SK-N-SH treated with all-trans-retinoic acid at 6 μM for 48 hours (cell line): ENCODE measurements at regions not wholly inside any gene's neighbourhood (a gene's known extent, or its start where the extent isn't known, plus 50 kb on each side); places are given as distances from the start of the nearest gene placed in this dataset.

Source experiments
- ATAC-seq: fragments of 200-7000 bp; cut with Tn5 transposase; 3 replicates; pipeline ENCODE4 v1.9.1; 2020; ENCODE audit warnings: mild to moderate bottlenecking, moderate library complexity
- ARNTL ChIP-seq: fragments of 450-650 bp; formaldehyde crosslinking; IDR thresholded peaks from 2 replicates; pipeline ENCODE4 v1.5.0; 2020; ENCODE audit warnings: low read depth, mild to moderate bottlenecking, moderate library complexity, borderline replicate concordance
- BACH2 ChIP-seq: fragments of 250-450 bp; sonication (Bioruptor Pico); IDR thresholded peaks from 2 replicates; pipeline ENCODE4 v1.9.0; 2021; ENCODE audit warnings: mild to moderate bottlenecking, borderline replicate concordance
- CREB5 ChIP-seq: fragments of 250-450 bp; sonication (Bioruptor Pico); IDR thresholded peaks from 2 replicates; pipeline ENCODE4 v1.5.1; 2020; ENCODE audit warnings: low read depth, mild to moderate bottlenecking, moderate library complexity
- CSDC2 ChIP-seq: fragments of 250-450 bp; sonication (Bioruptor Pico); IDR thresholded peaks from 2 replicates; pipeline ENCODE4 v1.5.0; 2020; ENCODE audit warnings: mild to moderate bottlenecking, moderate library complexity
- ESRRG ChIP-seq: fragments of 250-450 bp; sonication (Bioruptor Pico); IDR thresholded peaks from 2 replicates; pipeline ENCODE4 v1.6.1; 2021; ENCODE audit warnings: mild to moderate bottlenecking
- GLIS3 ChIP-seq: fragments of 250-450 bp; sonication (Bioruptor Pico); IDR thresholded peaks from 2 replicates; pipeline ENCODE4 v1.5.0; 2020; ENCODE audit warnings: mild to moderate bottlenecking, moderate library complexity
- ISL1 ChIP-seq: fragments of 250-450 bp; sonication (Bioruptor Pico); IDR thresholded peaks from 2 replicates; pipeline ENCODE4 v2.1.2; 2022; ENCODE audit warnings: mild to moderate bottlenecking, moderate library complexity
- OSR1 ChIP-seq: fragments of 250-450 bp; sonication (Bioruptor Pico); IDR thresholded peaks from 2 replicates; pipeline ENCODE4 v1.8.0; 2022; ENCODE audit warnings: moderate library complexity, mild to moderate bottlenecking, inconsistent platforms
- POU6F1 ChIP-seq: fragments of 250-450 bp; sonication (Bioruptor Pico); IDR thresholded peaks from 2 replicates; pipeline ENCODE4 v1.8.0; 2021; ENCODE audit warnings: low read depth, mild to moderate bottlenecking, moderate library complexity, borderline replicate concordance
- PPARA ChIP-seq: fragments of 250-450 bp; sonication (Bioruptor Pico); IDR thresholded peaks from 2 replicates; pipeline ENCODE4 v1.5.0; 2020; ENCODE audit warnings: mild to moderate bottlenecking, borderline replicate concordance
- TCF4 ChIP-seq: fragments of 250-450 bp; sonication (Bioruptor Pico); IDR thresholded peaks from 2 replicates; pipeline ENCODE4 v1.8.0; 2021; ENCODE audit warnings: mild to moderate bottlenecking, moderate library complexity, borderline replicate concordance
- TOX ChIP-seq: fragments of 250-450 bp; sonication (Bioruptor Pico); IDR thresholded peaks from 2 replicates; pipeline ENCODE4 v1.8.0; 2021; ENCODE audit warnings: mild to moderate bottlenecking, moderate library complexity, borderline replicate concordance
- ZC3H10 ChIP-seq: fragments of 250-450 bp; sonication (Bioruptor Pico); IDR thresholded peaks from 2 replicates; pipeline ENCODE4 v1.5.1; 2021; ENCODE audit warnings: mild to moderate bottlenecking, moderate library complexity
- ZFP3 ChIP-seq: fragments of 250-450 bp; sonication (Bioruptor Pico); IDR thresholded peaks from 2 replicates; pipeline ENCODE4 v1.5.0; 2020; ENCODE audit warnings: mild to moderate bottlenecking, moderate library complexity
- ZFP30 ChIP-seq: fragments of 450-650 bp; formaldehyde crosslinking; IDR thresholded peaks from 2 replicates; pipeline ENCODE4 v1.5.0; 2022; ENCODE audit warnings: mild to moderate bottlenecking, moderate library complexity
- ZNF565 ChIP-seq: fragments of 450-650 bp; formaldehyde crosslinking; conservative IDR thresholded peaks from 2 replicates; pipeline ENCODE4 v1.5.0; 2020; ENCODE audit warnings: low read depth, mild to moderate bottlenecking, moderate library complexity
- TF ChIP-seq, protein P1 (sequence below): fragments of 250-450 bp; sonication (Bioruptor Pico); IDR thresholded peaks from 2 replicates; pipeline ENCODE4 v1.5.1; 2021; ENCODE audit warnings: mild to moderate bottlenecking, moderate library complexity
- TF ChIP-seq, protein P2 (sequence below): fragments of 250-450 bp; sonication (Bioruptor Pico); IDR thresholded peaks from 2 replicates; pipeline ENCODE4 v1.5.0; 2020; ENCODE audit warnings: mild to moderate bottlenecking, moderate library complexity

- TF ChIP-seq, protein P1, sequence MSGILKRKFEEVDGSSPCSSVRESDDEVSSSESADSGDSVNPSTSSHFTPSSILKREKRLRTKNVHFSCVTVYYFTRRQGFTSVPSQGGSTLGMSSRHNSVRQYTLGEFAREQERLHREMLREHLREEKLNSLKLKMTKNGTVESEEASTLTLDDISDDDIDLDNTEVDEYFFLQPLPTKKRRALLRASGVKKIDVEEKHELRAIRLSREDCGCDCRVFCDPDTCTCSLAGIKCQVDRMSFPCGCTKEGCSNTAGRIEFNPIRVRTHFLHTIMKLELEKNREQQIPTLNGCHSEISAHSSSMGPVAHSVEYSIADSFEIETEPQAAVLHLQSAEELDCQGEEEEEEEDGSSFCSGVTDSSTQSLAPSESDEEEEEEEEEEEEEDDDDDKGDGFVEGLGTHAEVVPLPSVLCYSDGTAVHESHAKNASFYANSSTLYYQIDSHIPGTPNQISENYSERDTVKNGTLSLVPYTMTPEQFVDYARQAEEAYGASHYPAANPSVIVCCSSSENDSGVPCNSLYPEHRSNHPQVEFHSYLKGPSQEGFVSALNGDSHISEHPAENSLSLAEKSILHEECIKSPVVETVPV (CRISPR knock-in tag) = no peak
- TF ChIP-seq ZFP30 (CRISPR knock-in tag) (no peak), ISL1 (CRISPR knock-in tag) (no peak)
Measured at GRCh38 chr20:22861231-22861980, 173.7 kb upstream of the SSTR4 start (continued).

- TF ChIP-seq ZFP3 (CRISPR knock-in tag) = no peak
- no peak for ATAC-seq
Measured at GRCh38 chr20:22861990-22862389, 173.1 kb upstream of the SSTR4 start.

GRCh38 chr20:22862671-22863230, 172.4 kb upstream of the SSTR4 start:
- TF ChIP-seq TCF4 (CRISPR knock-in tag) = no peak
- TF ChIP-seq CREB5 (CRISPR knock-in tag) = no peak
- TF ChIP-seq TOX (CRISPR knock-in tag) = no peak
- TF ChIP-seq ZNF565 = no peak
- no peak for TF ChIP-seq GLIS3
- no peak for ATAC-seq

DNA sequence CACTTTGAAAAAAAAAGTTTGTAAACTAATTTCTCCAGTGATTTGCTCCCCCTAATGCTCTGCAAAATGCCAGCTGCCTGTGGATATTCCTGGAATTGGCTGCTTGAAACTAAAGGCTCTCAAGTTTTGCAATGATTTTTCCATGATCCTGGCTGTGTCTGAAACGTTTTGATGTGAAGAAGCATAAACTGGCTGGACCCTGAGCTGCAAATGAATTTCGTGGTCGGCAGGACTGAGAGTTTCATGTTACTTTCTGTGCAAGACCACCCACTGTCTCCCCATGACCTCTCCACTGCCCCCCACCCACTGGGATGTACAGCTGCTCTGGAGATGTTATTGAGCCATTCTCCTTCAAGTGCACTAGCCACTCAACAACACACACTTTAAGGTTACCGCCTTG, 171.3 kb upstream of the SSTR4 start:
- TF ChIP-seq BACH2 = no peak
- TF ChIP-seq ESRRG (CRISPR knock-in tag) = no peak
- no peak for TF ChIP-seq ZC3H10 (CRISPR knock-in tag)
- no peak for TF ChIP-seq ISL1 (CRISPR knock-in tag)
- no peak for TF ChIP-seq PPARA
- TF ChIP-seq OSR1 (CRISPR knock-in tag) = no peak
- TF ChIP-seq ZNF565 = no peak
- no peak for TF ChIP-seq TOX (CRISPR knock-in tag)
- TF ChIP-seq CSDC2 (CRISPR knock-in tag) = no peak
- TF ChIP-seq ARNTL (CRISPR knock-in tag) = no peak
- TF ChIP-seq ZFP3 (CRISPR knock-in tag) = no peak
- no peak for TF ChIP-seq GLIS3
- TF ChIP-seq, protein P1 (CRISPR knock-in tag) = no peak
- TF ChIP-seq, protein P2, sequence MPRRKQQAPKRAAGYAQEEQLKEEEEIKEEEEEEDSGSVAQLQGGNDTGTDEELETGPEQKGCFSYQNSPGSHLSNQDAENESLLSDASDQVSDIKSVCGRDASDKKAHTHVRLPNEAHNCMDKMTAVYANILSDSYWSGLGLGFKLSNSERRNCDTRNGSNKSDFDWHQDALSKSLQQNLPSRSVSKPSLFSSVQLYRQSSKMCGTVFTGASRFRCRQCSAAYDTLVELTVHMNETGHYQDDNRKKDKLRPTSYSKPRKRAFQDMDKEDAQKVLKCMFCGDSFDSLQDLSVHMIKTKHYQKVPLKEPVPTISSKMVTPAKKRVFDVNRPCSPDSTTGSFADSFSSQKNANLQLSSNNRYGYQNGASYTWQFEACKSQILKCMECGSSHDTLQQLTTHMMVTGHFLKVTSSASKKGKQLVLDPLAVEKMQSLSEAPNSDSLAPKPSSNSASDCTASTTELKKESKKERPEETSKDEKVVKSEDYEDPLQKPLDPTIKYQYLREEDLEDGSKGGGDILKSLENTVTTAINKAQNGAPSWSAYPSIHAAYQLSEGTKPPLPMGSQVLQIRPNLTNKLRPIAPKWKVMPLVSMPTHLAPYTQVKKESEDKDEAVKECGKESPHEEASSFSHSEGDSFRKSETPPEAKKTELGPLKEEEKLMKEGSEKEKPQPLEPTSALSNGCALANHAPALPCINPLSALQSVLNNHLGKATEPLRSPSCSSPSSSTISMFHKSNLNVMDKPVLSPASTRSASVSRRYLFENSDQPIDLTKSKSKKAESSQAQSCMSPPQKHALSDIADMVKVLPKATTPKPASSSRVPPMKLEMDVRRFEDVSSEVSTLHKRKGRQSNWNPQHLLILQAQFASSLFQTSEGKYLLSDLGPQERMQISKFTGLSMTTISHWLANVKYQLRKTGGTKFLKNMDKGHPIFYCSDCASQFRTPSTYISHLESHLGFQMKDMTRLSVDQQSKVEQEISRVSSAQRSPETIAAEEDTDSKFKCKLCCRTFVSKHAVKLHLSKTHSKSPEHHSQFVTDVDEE (CRISPR knock-in tag) = no peak
- no peak for TF ChIP-seq POU6F1 (CRISPR knock-in tag)
- no peak for ATAC-seq
